GM19452 (cell line): ENCODE measurements at regions not wholly inside any gene's neighbourhood (a gene's known extent, or its start where the extent isn't known, plus 50 kb on each side); places are given as distances from the start of the nearest gene placed in this dataset.
"Not testable (repeated sequence)": the region's sequence is repeated elsewhere in the genome, so short reads cannot be mapped to it uniquely, and the experiment has no call there.

Source experiments
- ATAC-seq: cut with Tn5 transposase; IDR thresholded peaks from one replicate; pipeline ENCODE4 v1.9.1; 2021; ENCODE audit not compliant: unreplicated experiment

GRCh38 chr11:93032580-93032979, 63.1 kb downstream of the MTNR1B start:
- ATAC-seq = no peak

DNA sequence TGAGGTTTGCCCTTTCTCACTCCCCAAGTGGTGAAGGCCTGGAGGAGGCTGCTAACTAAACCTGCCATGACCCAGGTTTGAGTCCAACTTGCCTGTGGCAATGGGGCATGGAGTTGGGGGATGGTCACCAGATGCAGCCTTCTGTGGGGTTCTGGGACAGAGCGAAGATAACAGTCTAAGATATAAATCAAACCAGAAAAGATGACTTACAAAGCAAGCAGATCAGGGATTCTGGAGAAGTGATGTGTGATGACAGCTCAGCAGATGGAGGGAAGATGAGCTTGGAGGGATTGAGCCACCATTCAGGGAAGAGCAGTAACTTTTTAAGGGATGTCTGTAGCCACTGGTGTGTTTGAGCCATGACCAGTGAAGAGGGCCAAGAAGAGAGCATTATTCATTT, 63.6 kb downstream of the MTNR1B start:
- ATAC-seq = no peak

DNA sequence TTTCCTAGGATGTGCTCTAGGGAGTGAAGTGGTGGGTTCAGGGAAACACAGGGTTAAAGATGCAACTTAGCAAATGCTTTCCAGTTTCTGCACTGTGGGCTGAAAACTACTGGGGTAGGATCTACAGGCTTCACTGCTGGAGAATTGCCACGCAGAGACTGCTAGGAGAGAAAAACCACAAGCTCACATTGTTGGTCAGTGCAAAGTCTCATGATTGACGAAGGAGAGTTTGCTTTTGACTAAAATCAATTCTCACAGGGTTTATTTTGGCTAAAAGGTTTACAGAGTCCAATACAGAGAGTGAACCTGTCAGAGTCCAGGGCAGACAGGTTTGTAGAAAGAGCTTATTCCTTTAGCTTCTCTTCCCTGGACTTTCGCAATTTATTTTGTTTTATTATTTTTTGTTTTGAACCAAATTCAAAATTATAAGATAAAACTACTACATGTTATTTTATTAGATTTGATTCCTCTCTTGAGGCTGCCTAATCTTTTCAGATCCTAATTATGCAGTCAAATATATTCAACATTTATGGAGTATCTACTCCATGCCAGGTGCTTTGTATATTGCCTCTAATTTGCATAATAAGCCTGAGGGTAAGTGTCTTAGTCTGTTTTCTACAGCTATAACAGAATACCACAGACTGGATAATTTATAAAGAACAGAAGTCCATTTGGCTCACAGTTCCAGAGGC, 64.7 kb downstream of the MTNR1B start:
- no peak for ATAC-seq

GRCh38 chr11:93034723-93035039, 65.2 kb downstream of the MTNR1B start:
- no peak for ATAC-seq

DNA sequence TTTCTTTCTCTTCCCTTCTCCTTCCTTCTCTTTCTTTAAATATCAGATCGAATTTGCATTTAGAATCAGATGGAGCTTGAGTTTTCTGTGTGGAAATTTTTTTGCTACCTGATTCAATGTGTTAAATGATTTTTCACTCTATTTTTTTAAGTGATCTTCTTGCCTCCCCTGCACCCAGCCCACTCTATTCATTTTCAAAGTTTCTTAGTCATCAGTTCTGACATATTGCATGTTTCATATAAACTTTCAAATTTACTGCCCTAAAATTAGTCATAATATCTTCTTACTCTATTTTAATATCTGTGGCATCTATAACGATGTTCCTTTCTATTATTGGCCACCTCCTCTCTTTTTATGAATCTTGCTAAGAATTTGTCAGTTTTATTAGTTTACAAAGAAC, 69.1 kb downstream of the MTNR1B start:
- no peak for ATAC-seq

DNA sequence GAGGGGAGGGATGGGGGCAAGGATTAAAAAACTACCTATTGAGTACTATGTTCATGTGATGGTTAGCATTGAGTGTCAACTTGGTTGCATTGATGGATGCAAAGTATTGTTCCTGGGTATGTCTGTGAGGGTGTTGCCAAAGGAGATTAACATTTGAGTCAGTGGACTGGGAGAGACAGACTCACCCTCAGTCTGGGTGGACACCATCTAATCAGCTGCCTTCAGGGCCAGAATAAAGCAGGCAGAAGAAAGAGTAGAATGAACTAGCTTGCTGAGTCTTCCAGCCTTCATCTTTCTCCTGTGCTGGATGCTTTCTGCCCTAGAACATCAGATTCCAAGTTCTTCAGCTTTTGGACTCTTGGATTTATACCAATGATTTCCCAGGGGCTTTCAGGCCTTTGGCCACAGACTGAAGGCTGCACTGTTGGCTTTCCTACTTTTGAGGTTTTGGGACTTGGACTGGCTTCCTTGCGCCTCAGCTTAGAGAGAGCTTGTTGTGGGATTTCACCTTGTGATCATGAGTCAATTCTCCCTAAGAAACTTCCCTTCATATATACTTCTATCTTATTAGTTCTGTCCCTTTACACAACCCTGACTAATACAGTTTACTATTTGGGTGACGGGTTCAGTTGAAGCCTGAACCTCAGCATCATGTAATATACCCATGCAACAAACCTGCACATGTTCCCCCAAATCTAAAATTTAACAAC, 70.2 kb downstream of the MTNR1B start:
- no peak for ATAC-seq

- ATAC-seq = no peak
Observed at GRCh38 chr11:93041682-93042081, 72.2 kb downstream of the MTNR1B start.

DNA sequence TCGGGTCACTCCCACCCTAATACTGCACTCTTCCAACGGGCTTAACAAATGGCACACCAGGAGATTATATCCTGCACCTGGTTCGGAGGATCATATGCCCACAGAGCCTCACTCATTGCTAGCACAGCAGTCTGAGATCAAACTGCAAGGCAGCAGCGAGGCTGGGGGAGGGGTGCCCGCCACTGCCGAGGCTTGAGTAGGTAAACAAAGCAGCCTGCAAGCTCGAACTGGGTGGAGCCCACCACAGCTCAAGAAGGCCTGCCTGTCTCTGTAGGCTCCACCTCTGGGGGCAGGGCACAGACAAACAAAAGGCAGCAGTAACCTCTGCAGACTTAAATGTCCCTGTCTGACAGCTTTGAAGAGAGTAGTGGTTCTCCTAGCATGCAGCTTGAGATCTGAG, 73.7 kb downstream of the MTNR1B start:
- ATAC-seq = not testable (repeated sequence)

DNA sequence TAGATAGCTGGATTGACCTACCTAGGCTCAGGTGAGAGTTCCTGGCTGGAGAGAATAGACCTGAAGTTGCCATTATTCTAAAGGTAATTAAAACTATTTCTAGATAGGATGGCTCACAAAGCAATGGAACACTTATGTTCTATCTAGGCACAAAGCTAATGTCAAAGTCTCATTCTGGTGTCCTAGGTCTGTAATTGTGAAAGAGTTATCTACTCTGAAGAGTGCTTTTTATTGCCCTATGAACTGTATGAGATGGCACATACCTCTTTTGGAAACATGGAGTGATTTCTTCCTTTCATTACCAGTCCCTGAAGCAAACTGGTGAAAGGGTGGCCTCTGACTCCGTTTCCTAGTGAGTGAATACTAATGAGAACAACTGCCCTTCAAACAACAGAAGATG, 80.3 kb downstream of the MTNR1B start:
- no peak for ATAC-seq

DNA sequence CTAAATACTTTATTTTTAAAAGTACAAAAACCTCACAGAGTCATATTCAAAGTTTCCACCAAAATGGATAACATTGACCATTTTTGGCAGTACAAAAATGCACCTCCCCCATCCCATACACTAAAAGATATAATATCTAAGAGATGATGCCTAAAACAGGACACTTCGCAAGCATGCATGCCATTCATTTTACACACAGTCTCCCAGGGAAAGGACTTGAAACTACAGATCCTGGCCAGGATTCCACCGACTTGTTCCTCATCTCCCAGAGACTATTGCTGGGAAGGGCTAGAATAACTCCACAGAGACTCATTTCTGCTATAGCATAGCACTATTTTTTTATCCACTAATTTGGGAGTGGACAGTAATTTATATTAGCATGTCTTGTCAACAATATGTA, 81.7 kb downstream of the MTNR1B start:
- no peak for ATAC-seq

- ATAC-seq = no peak
Observed at GRCh38 chr11:93053864-93054263, 84.4 kb downstream of the MTNR1B start.

- no peak for ATAC-seq
Observed at GRCh38 chr11:93054279-93054678, 84.8 kb downstream of the MTNR1B start.

DNA sequence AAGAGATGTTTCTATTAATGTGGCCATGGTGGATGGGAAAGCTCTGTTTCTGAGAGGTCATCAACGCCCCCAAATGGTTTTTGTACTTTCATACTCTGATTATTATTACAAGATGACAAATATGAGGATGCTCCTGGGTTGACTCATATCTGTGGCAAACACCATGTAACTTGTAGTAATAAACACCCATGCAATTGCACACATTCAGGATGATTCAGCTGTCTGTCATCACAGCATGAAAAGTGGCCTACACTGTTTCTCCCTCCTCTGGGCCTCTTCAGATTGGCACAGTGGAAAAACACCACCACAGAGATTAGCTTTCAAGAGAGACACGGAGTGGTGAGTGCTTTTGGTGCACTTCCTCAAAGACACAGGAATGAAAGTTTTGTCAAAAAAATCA, 85.4 kb downstream of the MTNR1B start:
- peak; percentile 74 for ATAC-seq

- no peak for ATAC-seq
Observed at GRCh38 chr11:93059117-93059957, 89.9 kb downstream of the MTNR1B start.

- no peak for ATAC-seq
Observed at GRCh38 chr11:93063086-93063485, 93.6 kb downstream of the MTNR1B start.

DNA sequence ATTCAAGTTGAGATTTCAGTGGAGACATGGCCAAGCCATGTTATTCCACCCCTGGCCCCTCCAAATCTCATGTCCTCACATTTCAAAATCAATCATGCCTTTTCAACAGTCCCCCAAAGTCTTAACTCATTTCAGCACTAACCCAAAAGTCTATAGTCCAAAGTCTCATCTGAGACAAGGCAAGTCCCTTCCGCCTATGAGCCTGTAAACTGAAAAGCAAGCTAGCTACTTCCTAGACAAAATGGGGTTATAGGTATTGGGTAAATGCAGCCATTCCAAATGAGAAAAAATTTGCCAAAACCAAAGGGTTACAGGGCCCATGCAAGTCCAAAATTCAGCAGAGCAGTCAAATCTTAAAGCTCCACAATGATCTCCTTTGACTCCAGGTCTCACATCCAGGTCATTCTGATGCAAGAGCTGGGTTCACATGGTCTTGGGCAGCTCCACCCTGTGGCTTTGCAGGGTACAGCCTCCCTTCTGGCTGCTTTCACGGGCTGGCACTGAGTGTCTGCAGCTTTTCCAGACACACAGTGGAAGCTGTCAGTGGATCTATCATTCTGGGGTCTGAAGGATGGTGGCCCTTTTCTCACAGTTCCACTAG, 95.7 kb downstream of the MTNR1B start:
- ATAC-seq = not testable (repeated sequence)

GRCh38 chr11:93067881-93068390, 98.5 kb downstream of the MTNR1B start:
- ATAC-seq = no peak

- ATAC-seq = no peak
Observed at GRCh38 chr11:93072229-93072914, 102.9 kb downstream of the MTNR1B start.

GRCh38 chr11:93073026-93073425, 103.6 kb downstream of the MTNR1B start:
- ATAC-seq = no peak

GRCh38 chr11:93073508-93074280, 104.2 kb downstream of the MTNR1B start:
- no peak for ATAC-seq
